ENCODE measurements at regions not wholly inside any gene's neighbourhood (a gene's known extent, or its start where the extent isn't known, plus 50 kb on each side); places are given as distances from the start of the nearest gene placed in this dataset.

GRCh38 chr5:61596265-61596664, 264.2 kb downstream of the ZSWIM6 start:
- H3K36me3 ChIP-seq: no peaks in the 10 kb centered on the region
- no peak for ATAC-seq
- H3K27ac ChIP-seq: no peak overlapping the region
- in situ Hi-C loops (cut with MboI; ENCODE audit: low sequenced_read_pairs in 4 of 4) (no loop called here), intact Hi-C loops (cut with DNase I; ENCODE audit: low total_unique reads) (no loop called here)
- no peak overlapping the region for H3K4me3 ChIP-seq
- H3K9me3 ChIP-seq: no peaks in the 10 kb centered on the region
- no peak for DNase-seq
- H3K27me3 ChIP-seq: no peaks in the 10 kb centered on the region
- H3K4me1 ChIP-seq: no peaks in the 10 kb centered on the region
- no peak for TF ChIP-seq POLR2A (IDR thresholded peaks at IDR 0.05)
- TF ChIP-seq CTCF (IDR thresholded peaks at IDR 0.05 in 4 of 5, conservative IDR thresholded peaks at IDR 0.05 in 1 of 5): no peak

- TF ChIP-seq POLR2A (IDR thresholded peaks at IDR 0.05) (no peak), CTCF (IDR thresholded peaks at IDR 0.05 in 4 of 5, conservative IDR thresholded peaks at IDR 0.05 in 1 of 5) (no peak)
- Histone ChIP-seq H3K4me1 (no peaks in the 10 kb centered on the region), H3K27me3 (no peaks in the 10 kb centered on the region), H3K27ac (no peak overlapping the region), H3K4me3 (no peak overlapping the region), H3K9me3 (no peaks in the 10 kb centered on the region), H3K36me3 (no peaks in the 10 kb centered on the region)
- ATAC-seq: no peak
- in situ Hi-C loops (cut with MboI; ENCODE audit: low sequenced_read_pairs in 4 of 4) (no loop called here), intact Hi-C loops (cut with DNase I; ENCODE audit: low total_unique reads) (no loop called here)
- no peak for DNase-seq
Measured at GRCh38 chr5:61597684-61598083, 265.6 kb downstream of the ZSWIM6 start.

- no peak for ATAC-seq
- no peak overlapping the region for H3K27ac ChIP-seq
- no peak for DNase-seq
- H3K4me1 ChIP-seq: no peaks in the 10 kb centered on the region
- no peaks in the 10 kb centered on the region for H3K36me3 ChIP-seq
- no peaks in the 10 kb centered on the region for H3K27me3 ChIP-seq
- in situ Hi-C loops (cut with MboI; ENCODE audit: low sequenced_read_pairs in 4 of 4) (no loop called here), intact Hi-C loops (cut with DNase I; ENCODE audit: low total_unique reads) (no loop called here)
- no peaks in the 10 kb centered on the region for H3K9me3 ChIP-seq
- TF ChIP-seq POLR2A (IDR thresholded peaks at IDR 0.05): no peak
- TF ChIP-seq CTCF (IDR thresholded peaks at IDR 0.05 in 4 of 5, conservative IDR thresholded peaks at IDR 0.05 in 1 of 5): no peak
- no peak overlapping the region for H3K4me3 ChIP-seq
Measured at GRCh38 chr5:61598126-61598525, 266.1 kb downstream of the ZSWIM6 start.

GRCh38 chr5:61599370-61600122, 267.5 kb downstream of the ZSWIM6 start:
- H3K36me3 ChIP-seq: no peaks in the 10 kb centered on the region
- DNase-seq (no peak), ATAC-seq (no peak)
- no peak overlapping the region for H3K27ac ChIP-seq
- in situ Hi-C loops (cut with MboI; ENCODE audit: low sequenced_read_pairs in 4 of 4): no loop called here
- no peak for TF ChIP-seq POLR2A (IDR thresholded peaks at IDR 0.05)
- TF ChIP-seq CTCF (IDR thresholded peaks at IDR 0.05 in 4 of 5, conservative IDR thresholded peaks at IDR 0.05 in 1 of 5): no peak
- H3K4me3 ChIP-seq: no peak overlapping the region
- no peaks in the 10 kb centered on the region for H3K9me3 ChIP-seq
- H3K4me1 ChIP-seq: no peaks in the 10 kb centered on the region
- intact Hi-C loops (cut with DNase I; ENCODE audit: low total_unique reads): no loop called here
- no peaks in the 10 kb centered on the region for H3K27me3 ChIP-seq

- no peak for DNase-seq
- Histone ChIP-seq H3K4me1 (no peaks in the 10 kb centered on the region), H3K9me3 (no peaks in the 10 kb centered on the region), H3K4me3 (no peak overlapping the region), H3K36me3 (no peaks in the 10 kb centered on the region), H3K27ac (no peak overlapping the region), H3K27me3 (no peaks in the 10 kb centered on the region)
- ATAC-seq: no peak
- in situ Hi-C loops (cut with MboI; ENCODE audit: low sequenced_read_pairs in 4 of 4): no loop called here
- TF ChIP-seq CTCF (IDR thresholded peaks at IDR 0.05 in 4 of 5, conservative IDR thresholded peaks at IDR 0.05 in 1 of 5) (no peak), POLR2A (IDR thresholded peaks at IDR 0.05) (no peak)
- intact Hi-C loops (cut with DNase I; ENCODE audit: low total_unique reads): no loop called here
Measured at GRCh38 chr5:61600123-61600444, 268.0 kb downstream of the ZSWIM6 start.

Data from gastrocnemius medialis (tissue), 4 donors.